ENCODE measurements at regions not wholly inside any gene's neighbourhood (a gene's known extent, or its start where the extent isn't known, plus 50 kb on each side); places are given as distances from the start of the nearest gene placed in this dataset.
"Not testable (repeated sequence)": the region's sequence is repeated elsewhere in the genome, so short reads cannot be mapped to it uniquely, and the experiment has no call there.

- not testable (repeated sequence) for DNase-seq; H3K4me1 Mint-ChIP-seq (ENCODE audit: low read depth in 2 of 2); ATAC-seq (replicated peaks); H3K9me3 Mint-ChIP-seq; H3K4me3 Mint-ChIP-seq; H3K27ac Mint-ChIP-seq; H3K36me3 Mint-ChIP-seq (ENCODE audit: insufficient read depth)
- peaks cover 10 to 18% of the 10 kb centered on the region in 2 donors for H3K27me3 Mint-ChIP-seq
Measured at GRCh38 chr10:22467393-22467792, 122.1 kb downstream of the SPAG6 start.

DNA sequence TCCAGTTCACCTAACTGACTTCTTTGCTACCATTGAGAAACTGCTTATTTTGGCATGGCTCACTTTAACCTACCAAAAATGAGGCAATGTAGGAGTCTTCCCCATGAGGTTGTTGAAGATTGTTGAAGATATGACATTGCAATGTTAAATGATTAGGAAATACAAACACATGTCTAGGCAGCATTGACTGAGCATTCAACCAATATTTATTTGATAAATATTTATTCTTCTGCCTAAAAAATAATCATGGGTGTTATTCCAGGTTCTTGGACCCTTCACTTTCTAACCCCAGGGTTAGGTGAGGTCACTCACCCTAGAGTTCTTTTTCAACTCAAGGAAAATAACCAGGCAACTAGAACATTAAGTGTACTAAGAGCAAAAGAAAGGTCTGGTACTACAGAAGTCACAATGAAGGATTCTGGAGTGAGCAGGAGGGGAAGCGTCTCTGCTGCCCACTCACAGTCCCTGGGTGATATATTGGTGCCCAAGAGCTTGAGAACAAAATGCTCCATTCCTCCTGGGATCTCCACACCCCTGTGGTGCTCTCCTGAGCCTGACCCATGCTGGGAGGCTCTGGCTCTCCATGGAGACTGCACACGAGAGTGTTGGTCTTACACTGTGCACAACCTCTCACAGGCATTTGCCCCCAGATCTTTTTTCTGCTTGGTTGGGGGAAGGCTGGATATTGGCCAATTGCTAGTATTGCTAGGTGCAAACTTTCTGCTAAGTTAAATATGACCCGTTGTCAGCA lies 123.4 kb downstream of the SPAG6 start:
- Mint-ChIP-seq H3K4me3 (no peak overlapping the region), H3K27me3 (peaks cover 18 to 31% of the 10 kb centered on the region in 2 donors), H3K9me3 (no peaks in the 10 kb centered on the region), H3K36me3 (ENCODE audit: insufficient read depth) (peaks cover 3% of the 10 kb centered on the region), H3K27ac (no peak overlapping the region), H3K4me1 (ENCODE audit: low read depth in 2 of 2) (peaks cover 0 to 3% of the 10 kb centered on the region in 2 donors)
- ATAC-seq (replicated peaks) (no peak), DNase-seq (no peak)

DNA sequence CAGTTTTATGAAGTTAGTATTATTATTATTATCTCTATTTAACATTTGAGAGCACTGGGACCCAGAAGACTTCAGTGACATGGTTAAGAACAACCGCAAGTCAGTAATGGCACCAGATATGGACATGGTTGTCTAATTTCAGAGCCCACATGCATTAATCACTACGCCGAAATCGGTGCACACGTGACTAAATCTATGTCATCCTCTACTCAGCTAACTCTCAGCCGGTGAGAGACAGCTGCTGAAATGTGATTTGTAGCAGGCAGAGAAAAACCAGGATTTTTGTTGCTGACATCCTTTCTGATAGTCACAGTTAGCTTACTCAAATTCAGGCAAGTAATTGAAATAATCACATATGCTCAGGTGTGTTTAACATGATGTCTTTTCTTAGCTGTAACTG lies 127.7 kb downstream of the SPAG6 start:
- peaks cover 48 to 73% of the 10 kb centered on the region in 2 donors for H3K27me3 Mint-ChIP-seq
- ATAC-seq (replicated peaks) (no peak), DNase-seq (no peak)
- peaks cover 10% of the 10 kb centered on the region for H3K36me3 Mint-ChIP-seq (ENCODE audit: insufficient read depth)
- H3K4me3 Mint-ChIP-seq, result no peak overlapping the region
- no peak overlapping the region for H3K27ac Mint-ChIP-seq
- H3K9me3 Mint-ChIP-seq, result no peaks in the 10 kb centered on the region
- peaks cover 5 to 7% of the 10 kb centered on the region in 2 donors for H3K4me1 Mint-ChIP-seq (ENCODE audit: low read depth in 2 of 2)

- no peaks in the 10 kb centered on the region for H3K9me3 Mint-ChIP-seq
- peaks cover 5 to 7% of the 10 kb centered on the region in 2 donors for H3K4me1 Mint-ChIP-seq (ENCODE audit: low read depth in 2 of 2)
- DNase-seq (no peak), ATAC-seq (replicated peaks) (no peak)
- no peak overlapping the region for H3K27ac Mint-ChIP-seq
- peaks cover 52 to 78% of the 10 kb centered on the region in 2 donors for H3K27me3 Mint-ChIP-seq
- peaks cover 10% of the 10 kb centered on the region for H3K36me3 Mint-ChIP-seq (ENCODE audit: insufficient read depth)
- H3K4me3 Mint-ChIP-seq, result no peak overlapping the region
Measured at GRCh38 chr10:22473459-22473858, 128.2 kb downstream of the SPAG6 start.

- DNase-seq (peak in 1 of 3 experiments; percentile 6), ATAC-seq (replicated peaks) (peak; percentile 49)
- no peak overlapping the region for H3K27ac Mint-ChIP-seq
- H3K36me3 Mint-ChIP-seq (ENCODE audit: insufficient read depth), result peaks cover 10% of the 10 kb centered on the region
- H3K4me3 Mint-ChIP-seq, result peak overlapping the region; percentile 87 to 88
- H3K27me3 Mint-ChIP-seq, result peaks cover 52 to 93% of the 10 kb centered on the region in 2 donors
- H3K4me1 Mint-ChIP-seq (ENCODE audit: low read depth in 2 of 2), result peaks cover 5 to 7% of the 10 kb centered on the region in 2 donors
- no peaks in the 10 kb centered on the region for H3K9me3 Mint-ChIP-seq
Measured at GRCh38 chr10:22475651-22476600, 130.6 kb downstream of the SPAG6 start.

- no peak for DNase-seq
- Mint-ChIP-seq H3K9me3 (no peaks in the 10 kb centered on the region), H3K36me3 (ENCODE audit: insufficient read depth) (peaks cover 10% of the 10 kb centered on the region), H3K27ac (no peak overlapping the region), H3K27me3 (peaks cover 49 to 92% of the 10 kb centered on the region in 2 donors), H3K4me1 (ENCODE audit: low read depth in 2 of 2) (peaks cover 7% of the 10 kb centered on the region in 2 donors), H3K4me3 (peak overlapping the region; percentile 87 to 88)
- no peak for ATAC-seq (replicated peaks)
Measured at GRCh38 chr10:22476601-22477321, 131.5 kb downstream of the SPAG6 start.

GRCh38 chr10:22477334-22478287 lies 132.3 kb downstream of the SPAG6 start:
- H3K36me3 Mint-ChIP-seq (ENCODE audit: insufficient read depth), result peaks cover 10% of the 10 kb centered on the region
- H3K4me1 Mint-ChIP-seq (ENCODE audit: low read depth in 2 of 2), result peaks cover 7 to 8% of the 10 kb centered on the region in 2 donors
- ATAC-seq (replicated peaks) (no peak), DNase-seq (no peak)
- peak overlapping the region; percentile 87 to 88 for H3K4me3 Mint-ChIP-seq
- H3K27me3 Mint-ChIP-seq, result peaks cover 41 to 87% of the 10 kb centered on the region in 2 donors
- no peak overlapping the region for H3K27ac Mint-ChIP-seq
- H3K9me3 Mint-ChIP-seq, result no peaks in the 10 kb centered on the region

- H3K9me3 Mint-ChIP-seq, result no peaks in the 10 kb centered on the region
- peaks cover 34 to 76% of the 10 kb centered on the region in 2 donors for H3K27me3 Mint-ChIP-seq
- DNase-seq (no peak), ATAC-seq (replicated peaks) (no peak)
- peaks cover 10% of the 10 kb centered on the region for H3K36me3 Mint-ChIP-seq (ENCODE audit: insufficient read depth)
- H3K4me1 Mint-ChIP-seq (ENCODE audit: low read depth in 2 of 2), result peaks cover 8 to 15% of the 10 kb centered on the region in 2 donors
- no peak overlapping the region for H3K27ac Mint-ChIP-seq
- H3K4me3 Mint-ChIP-seq, result no peak overlapping the region
Measured at GRCh38 chr10:22478555-22479334, 133.4 kb downstream of the SPAG6 start.

DNA sequence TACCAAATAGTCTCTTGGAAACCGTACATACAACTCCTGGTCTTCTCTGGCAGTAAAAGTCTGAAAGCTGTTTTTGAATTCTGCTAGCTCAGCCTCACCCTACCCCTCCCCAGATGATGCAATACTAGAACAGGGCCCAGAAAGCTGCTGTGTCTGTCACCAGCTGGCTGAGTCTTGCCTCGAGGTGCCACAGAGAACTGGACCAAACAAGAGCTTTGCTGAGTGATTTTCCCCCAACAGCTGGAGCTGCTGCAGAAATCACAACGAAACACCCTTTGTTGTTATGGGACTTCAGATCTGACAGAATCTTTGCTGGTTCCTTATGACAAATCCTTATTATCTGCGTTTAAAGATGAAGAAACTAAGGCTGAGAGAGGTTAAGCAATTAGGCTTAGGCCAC lies 134.1 kb downstream of the SPAG6 start:
- Mint-ChIP-seq H3K4me3 (no peak overlapping the region), H3K9me3 (no peaks in the 10 kb centered on the region), H3K36me3 (ENCODE audit: insufficient read depth) (peaks cover 10% of the 10 kb centered on the region), H3K4me1 (ENCODE audit: low read depth in 2 of 2) (peaks cover 8 to 15% of the 10 kb centered on the region in 2 donors), H3K27me3 (peaks cover 30 to 69% of the 10 kb centered on the region in 2 donors), H3K27ac (no peak overlapping the region)
- DNase-seq (no peak), ATAC-seq (replicated peaks) (no peak)

DNA sequence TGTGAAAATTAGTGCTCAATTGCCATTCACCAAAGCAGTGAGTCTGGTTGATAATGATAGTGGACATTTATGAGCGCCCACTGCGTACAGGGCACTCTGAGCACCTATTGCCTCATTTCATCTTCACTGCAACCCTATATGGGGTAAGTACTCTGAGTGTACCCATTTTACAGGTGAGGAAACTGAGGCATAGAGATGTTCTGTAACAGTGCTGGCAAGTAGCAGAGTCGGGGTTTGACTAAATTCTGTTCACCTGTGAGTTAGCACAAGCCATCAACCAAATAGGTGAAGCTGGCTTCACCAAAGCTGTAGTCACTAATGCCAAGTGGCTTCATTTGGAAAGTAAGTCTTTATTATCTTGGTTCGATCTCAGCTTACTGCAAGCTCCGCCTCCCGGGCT lies 135.8 kb downstream of the SPAG6 start:
- Mint-ChIP-seq H3K9me3 (no peaks in the 10 kb centered on the region), H3K4me3 (no peak overlapping the region), H3K4me1 (ENCODE audit: low read depth in 2 of 2) (peaks cover 2 to 8% of the 10 kb centered on the region in 2 donors), H3K27ac (no peak overlapping the region), H3K27me3 (peaks cover 22 to 61% of the 10 kb centered on the region in 2 donors), H3K36me3 (ENCODE audit: insufficient read depth) (peaks cover 4% of the 10 kb centered on the region)
- ATAC-seq (replicated peaks) (no peak), DNase-seq (no peak)

DNA sequence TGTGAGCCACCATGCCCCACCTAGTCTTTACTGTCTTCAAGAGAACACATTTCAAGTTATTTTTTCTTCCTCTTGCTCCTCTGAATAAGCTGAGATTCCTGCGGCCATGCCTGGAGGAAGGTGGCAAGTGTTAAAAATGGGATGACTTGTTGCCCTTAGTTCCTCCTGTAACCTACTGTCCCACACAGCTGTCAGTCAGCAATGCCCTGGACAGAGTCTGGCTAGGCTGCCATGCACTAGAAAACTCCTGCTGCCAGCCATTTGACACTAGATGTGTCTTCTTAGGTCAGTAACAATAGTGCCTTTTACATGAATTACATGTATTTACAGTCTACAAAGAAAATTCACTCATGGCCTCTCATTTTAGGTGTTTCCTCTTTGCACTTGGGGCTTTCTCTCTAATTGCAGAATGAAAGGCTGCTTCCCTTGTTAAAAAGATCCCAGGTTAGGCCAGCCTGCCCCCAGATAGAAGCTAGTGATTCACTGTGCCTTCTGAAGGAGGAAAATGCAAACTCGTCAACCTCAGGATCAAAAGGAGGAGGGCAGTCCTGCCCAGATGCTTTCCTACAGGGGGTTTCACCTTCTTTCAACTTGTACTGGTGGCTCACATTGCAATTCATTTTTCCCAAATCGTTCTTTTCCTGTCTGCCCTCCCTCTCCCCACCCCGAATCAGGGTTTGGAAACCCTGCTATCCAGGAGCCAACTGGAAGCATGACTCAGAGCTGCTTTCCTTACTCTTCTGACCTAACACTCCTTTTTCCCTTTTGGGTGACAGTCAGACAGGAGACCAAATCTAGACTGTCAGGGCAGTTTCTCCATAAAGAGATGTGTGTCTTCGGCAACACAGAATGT lies 136.6 kb downstream of the SPAG6 start:
- H3K27ac Mint-ChIP-seq, result no peak overlapping the region
- no peaks in the 10 kb centered on the region for H3K9me3 Mint-ChIP-seq
- H3K27me3 Mint-ChIP-seq, result peaks cover 26 to 62% of the 10 kb centered on the region in 2 donors
- H3K4me3 Mint-ChIP-seq, result peak overlapping the region in 1 of 2 donors; percentile 10
- DNase-seq (no peak), ATAC-seq (replicated peaks) (no peak)
- H3K36me3 Mint-ChIP-seq (ENCODE audit: insufficient read depth), result peaks cover 3% of the 10 kb centered on the region
- H3K4me1 Mint-ChIP-seq (ENCODE audit: low read depth in 2 of 2), result peaks cover 2 to 8% of the 10 kb centered on the region in 2 donors

All from effector memory CD8-positive, alpha-beta T cell (primary cell).